ENCODE measurements at regions not wholly inside any gene's neighbourhood (a gene's known extent, or its start where the extent isn't known, plus 50 kb on each side); places are given as distances from the start of the nearest gene placed in this dataset.
"Not testable (repeated sequence)": the region's sequence is repeated elsewhere in the genome, so short reads cannot be mapped to it uniquely, and the experiment has no call there.

GRCh38 chr16:62780081-62780480 is 743.8 kb upstream of the CDH8 start:
- DNase-seq (ENCODE audit: extremely low spot score, insufficient read length, low read depth); FAIRE-seq: not testable (repeated sequence)

GRCh38 chr16:62764572-62764971 is 728.3 kb upstream of the CDH8 start:
- DNase-seq (ENCODE audit: extremely low spot score, insufficient read length, low read depth): no peak
- FAIRE-seq: no peak

GRCh38 chr16:62760398-62760797 is 724.2 kb upstream of the CDH8 start:
- no peak for DNase-seq (ENCODE audit: extremely low spot score, insufficient read length, low read depth)
- FAIRE-seq: no peak

GRCh38 chr16:62755938-62756337 is 719.7 kb upstream of the CDH8 start:
- FAIRE-seq: no peak

GRCh38 chr16:62752854-62753253 is 716.6 kb upstream of the CDH8 start:
- DNase-seq (ENCODE audit: extremely low spot score, insufficient read length, low read depth): no peak
- no peak for FAIRE-seq

More at GRCh38 chr16:62755938-62756337, 719.7 kb upstream of the CDH8 start:
- DNase-seq (ENCODE audit: extremely low spot score, insufficient read length, low read depth): no peak

GRCh38 chr16:62751218-62751617 is 715.0 kb upstream of the CDH8 start:
- no peak for FAIRE-seq
- no peak for DNase-seq (ENCODE audit: extremely low spot score, insufficient read length, low read depth)

- DNase-seq (ENCODE audit: extremely low spot score, insufficient read length, low read depth) (no peak), FAIRE-seq (no peak)
Observed at GRCh38 chr16:62741692-62742091, 705.5 kb upstream of the CDH8 start.

- FAIRE-seq (no peak), DNase-seq (ENCODE audit: extremely low spot score, insufficient read length, low read depth) (no peak)
Observed at GRCh38 chr16:62738666-62739460, 702.6 kb upstream of the CDH8 start.

GRCh38 chr16:62732092-62732491 is 695.9 kb upstream of the CDH8 start:
- FAIRE-seq (no peak), DNase-seq (ENCODE audit: extremely low spot score, insufficient read length, low read depth) (no peak)

GRCh38 chr16:62724670-62725269 is 688.5 kb upstream of the CDH8 start:
- not testable (repeated sequence) for DNase-seq (ENCODE audit: extremely low spot score, insufficient read length, low read depth); FAIRE-seq

GRCh38 chr16:62720651-62721050 is 684.4 kb upstream of the CDH8 start:
- no peak for FAIRE-seq
- DNase-seq (ENCODE audit: extremely low spot score, insufficient read length, low read depth): no peak

- no peak for FAIRE-seq
Observed at GRCh38 chr16:62717026-62717425, 680.8 kb upstream of the CDH8 start.

GRCh38 chr16:62715701-62716100 is 679.5 kb upstream of the CDH8 start:
- DNase-seq (ENCODE audit: extremely low spot score, insufficient read length, low read depth) (no peak), FAIRE-seq (no peak)

More at GRCh38 chr16:62717026-62717425, 680.8 kb upstream of the CDH8 start:
- DNase-seq (ENCODE audit: extremely low spot score, insufficient read length, low read depth): no peak

- DNase-seq (ENCODE audit: extremely low spot score, insufficient read length, low read depth): no peak
- FAIRE-seq: no peak
Observed at GRCh38 chr16:62712566-62712965, 676.3 kb upstream of the CDH8 start.

- FAIRE-seq (no peak), DNase-seq (ENCODE audit: extremely low spot score, insufficient read length, low read depth) (no peak)
Observed at GRCh38 chr16:62711797-62712196, 675.6 kb upstream of the CDH8 start.

- DNase-seq (ENCODE audit: extremely low spot score, insufficient read length, low read depth) (no peak), FAIRE-seq (no peak)
Observed at GRCh38 chr16:62709794-62710193, 673.6 kb upstream of the CDH8 start.

- DNase-seq (ENCODE audit: extremely low spot score, insufficient read length, low read depth) (no peak), FAIRE-seq (no peak)
Observed at GRCh38 chr16:62701426-62701825, 665.2 kb upstream of the CDH8 start.

- DNase-seq (ENCODE audit: extremely low spot score, insufficient read length, low read depth) (no peak), FAIRE-seq (no peak)
Observed at GRCh38 chr16:62700426-62701294, 664.4 kb upstream of the CDH8 start.

- DNase-seq (ENCODE audit: extremely low spot score, insufficient read length, low read depth) (no peak), FAIRE-seq (no peak)
Observed at GRCh38 chr16:62692685-62693084, 656.4 kb upstream of the CDH8 start.

GRCh38 chr16:62681819-62682218 is 645.6 kb upstream of the CDH8 start:
- no peak for FAIRE-seq
- DNase-seq (ENCODE audit: extremely low spot score, insufficient read length, low read depth): no peak

- FAIRE-seq: no peak
- DNase-seq (ENCODE audit: extremely low spot score, insufficient read length, low read depth): no peak
Observed at GRCh38 chr16:62678796-62679195, 642.6 kb upstream of the CDH8 start.
